ENCODE measurements at regions not wholly inside any gene's neighbourhood (a gene's known extent, or its start where the extent isn't known, plus 50 kb on each side); places are given as distances from the start of the nearest gene placed in this dataset.
"Not testable (repeated sequence)": the region's sequence is repeated elsewhere in the genome, so short reads cannot be mapped to it uniquely, and the experiment has no call there.

GRCh38 chr6:102759415-102759814 is 1365.9 kb downstream of the GRIK2 start:
- Histone ChIP-seq H3K27me3 (ENCODE audit: control insufficient read depth in 1 of 2, insufficient read depth in 2 of 2, low read length in 2 of 2) (no peaks in the 10 kb centered on the region), H3K9me3 (ENCODE audit: control insufficient read depth in 2 of 2, insufficient read depth in 1 of 2, low read depth in 1 of 2, low read length in 1 of 2) (peaks cover 0 to 2% of the 10 kb centered on the region in 2 donors), H3K4me1 (ENCODE audit: control insufficient read depth in 2 of 2, insufficient read depth in 2 of 2, low read length in 1 of 2) (no peaks in the 10 kb centered on the region), H3K4me3 (ENCODE audit: low read depth in 1 of 2, low read length in 2 of 2) (no peak overlapping the region), H3K27ac (ENCODE audit: low read depth in 2 of 2, low read length in 1 of 2) (no peak overlapping the region), H3K36me3 (ENCODE audit: control insufficient read depth in 2 of 2, insufficient read depth in 2 of 2, low read length in 1 of 2) (no peaks in the 10 kb centered on the region)
- whole genome bisulfite sequencing, 2 donors: 93 to 95% methylated on average over 2 of the region's 2 CpGs

- 91% methylated on average over 19 of the region's 19 CpGs for WGBS, 2 donors
- not testable (repeated sequence) for H3K9me3 ChIP-seq (ENCODE audit: control insufficient read depth in 2 of 2, insufficient read depth in 1 of 2, low read depth in 1 of 2, low read length in 1 of 2); H3K27me3 ChIP-seq (ENCODE audit: control insufficient read depth in 1 of 2, insufficient read depth in 2 of 2, low read length in 2 of 2); H3K36me3 ChIP-seq (ENCODE audit: control insufficient read depth in 2 of 2, insufficient read depth in 2 of 2, low read length in 1 of 2); H3K4me3 ChIP-seq (ENCODE audit: low read depth in 1 of 2, low read length in 2 of 2); H3K27ac ChIP-seq (ENCODE audit: low read depth in 2 of 2, low read length in 1 of 2); H3K4me1 ChIP-seq (ENCODE audit: control insufficient read depth in 2 of 2, insufficient read depth in 2 of 2, low read length in 1 of 2)
These were observed 1365.0 kb downstream of the GRIK2 start for GRCh38 chr6:102758536-102758935.

GRCh38 chr6:102749210-102749971 is 1355.9 kb downstream of the GRIK2 start:
- Histone ChIP-seq H3K27ac (ENCODE audit: low read depth in 2 of 2, low read length in 1 of 2) (no peak overlapping the region), H3K4me3 (ENCODE audit: low read depth in 1 of 2, low read length in 2 of 2) (no peak overlapping the region), H3K27me3 (ENCODE audit: control insufficient read depth in 1 of 2, insufficient read depth in 2 of 2, low read length in 2 of 2) (no peaks in the 10 kb centered on the region), H3K9me3 (ENCODE audit: control insufficient read depth in 2 of 2, insufficient read depth in 1 of 2, low read depth in 1 of 2, low read length in 1 of 2) (no peaks in the 10 kb centered on the region), H3K4me1 (ENCODE audit: control insufficient read depth in 2 of 2, insufficient read depth in 2 of 2, low read length in 1 of 2) (no peaks in the 10 kb centered on the region), H3K36me3 (ENCODE audit: control insufficient read depth in 2 of 2, insufficient read depth in 2 of 2, low read length in 1 of 2) (no peaks in the 10 kb centered on the region)
- WGBS, 2 donors: 74 to 79% methylated on average over 2 of the region's 2 CpGs

GRCh38 chr6:102746941-102747340 is 1353.4 kb downstream of the GRIK2 start:
- WGBS, 2 donors: 57 to 58% methylated on average over 5 of the region's 5 CpGs
- no peaks in the 10 kb centered on the region for H3K27me3 ChIP-seq (ENCODE audit: control insufficient read depth in 1 of 2, insufficient read depth in 2 of 2, low read length in 2 of 2)

GRCh38 chr6:102742754-102743356 is 1349.3 kb downstream of the GRIK2 start:
- Histone ChIP-seq H3K4me1 (ENCODE audit: control insufficient read depth in 2 of 2, insufficient read depth in 2 of 2, low read length in 1 of 2) (no peaks in the 10 kb centered on the region), H3K4me3 (ENCODE audit: low read depth in 1 of 2, low read length in 2 of 2) (no peak overlapping the region), H3K27me3 (ENCODE audit: control insufficient read depth in 1 of 2, insufficient read depth in 2 of 2, low read length in 2 of 2) (no peaks in the 10 kb centered on the region), H3K9me3 (ENCODE audit: control insufficient read depth in 2 of 2, insufficient read depth in 1 of 2, low read depth in 1 of 2, low read length in 1 of 2) (no peaks in the 10 kb centered on the region), H3K27ac (ENCODE audit: low read depth in 2 of 2, low read length in 1 of 2) (no peak overlapping the region), H3K36me3 (ENCODE audit: control insufficient read depth in 2 of 2, insufficient read depth in 2 of 2, low read length in 1 of 2) (no peaks in the 10 kb centered on the region)
- 51 to 52% methylated on average over 7 of the region's 7 CpGs for WGBS, 2 donors

More at GRCh38 chr6:102746941-102747340, 1353.4 kb downstream of the GRIK2 start:
- Histone ChIP-seq H3K36me3 (ENCODE audit: control insufficient read depth in 2 of 2, insufficient read depth in 2 of 2, low read length in 1 of 2) (no peaks in the 10 kb centered on the region), H3K4me1 (ENCODE audit: control insufficient read depth in 2 of 2, insufficient read depth in 2 of 2, low read length in 1 of 2) (no peaks in the 10 kb centered on the region), H3K27ac (ENCODE audit: low read depth in 2 of 2, low read length in 1 of 2) (no peak overlapping the region), H3K9me3 (ENCODE audit: control insufficient read depth in 2 of 2, insufficient read depth in 1 of 2, low read depth in 1 of 2, low read length in 1 of 2) (no peaks in the 10 kb centered on the region), H3K4me3 (ENCODE audit: low read depth in 1 of 2, low read length in 2 of 2) (no peak overlapping the region)

GRCh38 chr6:102742028-102742427 is 1348.5 kb downstream of the GRIK2 start:
- no peaks in the 10 kb centered on the region for H3K9me3 ChIP-seq (ENCODE audit: control insufficient read depth in 2 of 2, insufficient read depth in 1 of 2, low read depth in 1 of 2, low read length in 1 of 2)
- H3K27me3 ChIP-seq (ENCODE audit: control insufficient read depth in 1 of 2, insufficient read depth in 2 of 2, low read length in 2 of 2): no peaks in the 10 kb centered on the region
- H3K4me1 ChIP-seq (ENCODE audit: control insufficient read depth in 2 of 2, insufficient read depth in 2 of 2, low read length in 1 of 2): no peaks in the 10 kb centered on the region
- H3K4me3 ChIP-seq (ENCODE audit: low read depth in 1 of 2, low read length in 2 of 2): no peak overlapping the region
- no peaks in the 10 kb centered on the region for H3K36me3 ChIP-seq (ENCODE audit: control insufficient read depth in 2 of 2, insufficient read depth in 2 of 2, low read length in 1 of 2)
- 28% methylated on average over 4 of the region's 4 CpGs for WGBS, 2 donors
- H3K27ac ChIP-seq (ENCODE audit: low read depth in 2 of 2, low read length in 1 of 2): no peak overlapping the region

GRCh38 chr6:102736941-102737368 is 1343.4 kb downstream of the GRIK2 start:
- 67 to 70% methylated on average over 2 of the region's 2 CpGs for WGBS, 2 donors
- H3K27me3 ChIP-seq (ENCODE audit: control insufficient read depth in 1 of 2, insufficient read depth in 2 of 2, low read length in 2 of 2): peaks cover 0 to 3% of the 10 kb centered on the region in 2 donors
- no peak overlapping the region for H3K27ac ChIP-seq (ENCODE audit: low read depth in 2 of 2, low read length in 1 of 2)
- H3K36me3 ChIP-seq (ENCODE audit: control insufficient read depth in 2 of 2, insufficient read depth in 2 of 2, low read length in 1 of 2): no peaks in the 10 kb centered on the region
- H3K9me3 ChIP-seq (ENCODE audit: control insufficient read depth in 2 of 2, insufficient read depth in 1 of 2, low read depth in 1 of 2, low read length in 1 of 2): no peaks in the 10 kb centered on the region
- H3K4me1 ChIP-seq (ENCODE audit: control insufficient read depth in 2 of 2, insufficient read depth in 2 of 2, low read length in 1 of 2): no peaks in the 10 kb centered on the region
- H3K4me3 ChIP-seq (ENCODE audit: low read depth in 1 of 2, low read length in 2 of 2): no peak overlapping the region

GRCh38 chr6:102732898-102733297 is 1339.4 kb downstream of the GRIK2 start:
- 46 to 54% methylated on average over 3 of the region's 3 CpGs for WGBS, 2 donors
- Histone ChIP-seq H3K4me1 (ENCODE audit: control insufficient read depth in 2 of 2, insufficient read depth in 2 of 2, low read length in 1 of 2) (no peaks in the 10 kb centered on the region), H3K27ac (ENCODE audit: low read depth in 2 of 2, low read length in 1 of 2) (no peak overlapping the region), H3K36me3 (ENCODE audit: control insufficient read depth in 2 of 2, insufficient read depth in 2 of 2, low read length in 1 of 2) (no peaks in the 10 kb centered on the region), H3K9me3 (ENCODE audit: control insufficient read depth in 2 of 2, insufficient read depth in 1 of 2, low read depth in 1 of 2, low read length in 1 of 2) (no peaks in the 10 kb centered on the region), H3K27me3 (ENCODE audit: control insufficient read depth in 1 of 2, insufficient read depth in 2 of 2, low read length in 2 of 2) (peaks cover 0 to 3% of the 10 kb centered on the region in 2 donors), H3K4me3 (ENCODE audit: low read depth in 1 of 2, low read length in 2 of 2) (no peak overlapping the region)

GRCh38 chr6:102722086-102722485 is 1328.6 kb downstream of the GRIK2 start:
- H3K27ac ChIP-seq (ENCODE audit: low read depth in 2 of 2, low read length in 1 of 2); H3K27me3 ChIP-seq (ENCODE audit: control insufficient read depth in 1 of 2, insufficient read depth in 2 of 2, low read length in 2 of 2); H3K4me3 ChIP-seq (ENCODE audit: low read depth in 1 of 2, low read length in 2 of 2); H3K9me3 ChIP-seq (ENCODE audit: control insufficient read depth in 2 of 2, insufficient read depth in 1 of 2, low read depth in 1 of 2, low read length in 1 of 2); H3K36me3 ChIP-seq (ENCODE audit: control insufficient read depth in 2 of 2, insufficient read depth in 2 of 2, low read length in 1 of 2); H3K4me1 ChIP-seq (ENCODE audit: control insufficient read depth in 2 of 2, insufficient read depth in 2 of 2, low read length in 1 of 2): not testable (repeated sequence)
- 94 to 96% methylated on average over 21 to 24 of the region's 24 CpGs for WGBS, 2 donors
